ENCODE measurements at regions not wholly inside any gene's neighbourhood (a gene's known extent, or its start where the extent isn't known, plus 50 kb on each side); places are given as distances from the start of the nearest gene placed in this dataset.
"Not testable (repeated sequence)": the region's sequence is repeated elsewhere in the genome, so short reads cannot be mapped to it uniquely, and the experiment has no call there.

DNA sequence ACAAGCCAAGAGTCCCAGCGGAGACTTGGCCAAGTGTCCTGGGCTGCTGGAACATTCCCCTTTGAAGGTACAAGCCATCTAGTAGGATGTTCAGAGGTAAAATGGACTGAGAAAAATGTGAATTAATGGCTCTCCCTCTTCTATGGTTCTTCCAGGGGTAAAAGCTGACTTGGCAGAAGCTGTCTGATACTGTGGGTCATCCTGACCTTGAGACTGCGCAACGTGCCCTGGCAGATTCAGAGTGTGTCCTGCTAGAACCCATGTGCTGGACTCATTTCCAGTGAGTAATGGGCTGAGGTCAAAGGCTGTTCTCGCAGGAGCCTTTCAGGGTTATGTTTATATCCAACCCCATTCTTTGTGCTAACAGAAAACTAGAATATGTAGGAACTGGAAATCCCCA is 423.0 kb upstream of the CD180 start:
- DNase-seq: no peak

DNA sequence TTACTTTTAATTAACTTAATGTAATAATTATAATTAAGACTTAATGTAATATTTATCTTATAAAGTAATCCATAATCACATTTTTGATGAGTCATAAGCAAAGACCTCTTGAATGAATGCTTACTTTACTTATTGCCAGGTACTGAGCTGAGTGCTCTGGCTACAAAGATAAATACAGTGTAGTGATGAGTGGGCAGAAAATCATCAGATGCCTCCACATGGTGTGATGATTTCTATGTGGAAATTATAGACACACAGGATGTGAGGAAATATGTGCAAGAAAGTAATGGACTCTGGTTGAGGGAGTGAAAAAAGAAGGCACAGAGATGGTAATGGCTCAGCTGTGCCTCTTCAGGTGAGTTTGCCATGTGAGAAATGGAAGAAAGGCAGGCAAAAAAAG is 422.6 kb upstream of the CD180 start:
- no peak for DNase-seq

DNA sequence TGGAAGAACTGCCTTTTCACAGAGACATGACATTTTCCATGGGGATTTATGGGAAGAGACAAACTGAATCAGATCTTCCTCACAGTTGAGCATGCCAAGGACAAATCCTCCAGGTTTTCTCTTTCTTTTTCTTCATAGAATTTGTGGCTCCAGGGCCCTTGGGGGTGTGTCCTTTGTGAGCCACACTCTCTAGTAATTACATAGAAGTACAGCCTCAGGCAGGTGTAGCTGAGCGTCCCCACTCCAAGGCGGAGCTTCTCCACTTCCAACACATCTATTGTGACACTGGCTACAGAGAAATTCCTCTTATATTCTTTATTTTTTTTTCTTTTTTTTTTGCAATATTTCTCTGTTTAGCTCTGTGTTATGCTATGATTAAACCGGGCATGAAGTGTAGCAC is 420.5 kb upstream of the CD180 start:
- DNase-seq: no peak

DNA sequence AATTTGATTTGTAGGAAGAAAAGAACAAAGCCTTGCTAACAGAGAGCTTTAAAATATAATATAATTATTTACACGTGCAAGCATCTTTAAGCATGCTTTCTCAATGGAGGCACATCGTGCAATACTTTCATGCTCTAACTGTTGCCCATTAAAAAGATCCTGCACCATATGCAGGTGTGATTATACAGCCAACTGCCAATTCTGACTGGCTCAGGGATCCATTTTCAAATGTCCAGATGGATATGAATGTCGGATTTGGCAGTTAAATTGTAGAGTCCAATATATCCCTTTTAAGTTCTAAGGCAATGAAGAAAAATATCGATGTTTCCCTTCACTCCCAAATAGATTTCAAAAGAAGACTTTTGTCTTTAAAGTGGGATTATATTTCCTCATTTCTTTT is 416.4 kb upstream of the CD180 start:
- DNase-seq: no peak

DNA sequence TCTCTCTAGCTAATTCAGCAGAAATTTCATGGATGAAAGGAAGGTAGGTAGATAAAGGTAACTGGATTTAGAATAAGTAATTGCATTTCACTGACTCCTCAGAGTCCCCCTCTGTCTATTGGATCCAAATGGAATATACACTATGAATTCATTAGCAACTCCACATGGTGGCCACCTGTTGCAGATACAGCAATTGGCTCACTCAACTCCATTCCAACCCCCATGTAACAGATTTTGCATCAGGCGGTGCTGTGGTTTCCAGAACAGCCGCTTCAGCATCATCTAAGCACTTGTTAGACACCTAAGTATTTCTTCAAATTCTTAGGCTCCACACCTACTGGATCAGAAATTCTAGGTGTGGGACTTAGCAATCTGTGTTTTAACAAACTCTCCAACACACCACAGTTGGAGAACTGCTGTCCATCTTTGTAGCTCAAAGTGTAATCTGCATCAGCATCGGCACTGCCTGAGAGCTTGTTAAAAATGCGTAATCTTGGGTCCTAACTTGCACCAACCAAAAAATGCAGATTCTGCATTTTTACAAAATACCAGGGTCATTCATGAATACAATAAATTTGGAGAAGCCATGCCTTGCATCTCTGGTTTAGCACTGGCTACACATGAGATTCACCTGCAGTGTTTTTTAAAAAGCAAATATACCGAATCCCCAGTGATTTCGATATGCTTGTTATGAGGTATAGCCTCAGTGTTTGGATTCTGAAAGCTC is 413.8 kb upstream of the CD180 start:
- DNase-seq: no peak

DNA sequence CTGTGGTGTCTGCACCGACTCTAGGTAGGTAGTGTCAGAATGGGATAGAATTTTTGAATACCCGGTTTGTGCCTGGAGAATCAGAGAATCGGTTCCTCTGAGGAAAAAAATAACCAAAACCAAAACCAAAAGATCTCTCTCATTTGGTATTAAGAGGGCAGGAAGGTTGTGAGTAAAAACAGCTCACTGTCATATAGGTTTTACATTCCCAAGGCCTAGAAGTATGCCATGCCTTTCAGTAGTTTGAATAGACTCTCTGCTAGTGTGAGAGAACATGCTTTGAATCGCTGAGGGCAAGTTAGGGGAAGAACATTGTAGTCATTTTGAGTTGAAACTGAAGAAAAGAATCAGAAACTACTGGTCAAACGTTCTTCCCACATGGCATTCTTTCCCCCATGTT is 411.4 kb upstream of the CD180 start:
- DNase-seq: no peak

DNA sequence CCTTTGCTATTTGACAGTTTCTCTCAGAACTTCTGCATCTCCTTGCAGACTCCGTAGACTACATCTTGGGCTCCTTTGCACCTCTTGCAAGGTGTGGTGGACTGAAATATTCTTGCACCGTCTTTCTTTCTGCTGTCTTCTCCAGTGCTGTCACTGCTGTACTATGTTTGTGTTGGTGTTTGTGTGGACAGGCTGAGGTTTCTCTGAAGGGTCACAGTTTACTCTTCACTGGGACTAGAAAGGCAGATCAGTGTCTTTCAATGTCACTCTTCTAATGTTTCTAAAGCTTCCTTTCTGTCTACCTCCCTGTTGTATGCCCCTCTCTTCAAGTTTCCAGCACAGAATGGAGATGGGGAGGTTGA is 410.0 kb upstream of the CD180 start:
- no peak for DNase-seq

DNA sequence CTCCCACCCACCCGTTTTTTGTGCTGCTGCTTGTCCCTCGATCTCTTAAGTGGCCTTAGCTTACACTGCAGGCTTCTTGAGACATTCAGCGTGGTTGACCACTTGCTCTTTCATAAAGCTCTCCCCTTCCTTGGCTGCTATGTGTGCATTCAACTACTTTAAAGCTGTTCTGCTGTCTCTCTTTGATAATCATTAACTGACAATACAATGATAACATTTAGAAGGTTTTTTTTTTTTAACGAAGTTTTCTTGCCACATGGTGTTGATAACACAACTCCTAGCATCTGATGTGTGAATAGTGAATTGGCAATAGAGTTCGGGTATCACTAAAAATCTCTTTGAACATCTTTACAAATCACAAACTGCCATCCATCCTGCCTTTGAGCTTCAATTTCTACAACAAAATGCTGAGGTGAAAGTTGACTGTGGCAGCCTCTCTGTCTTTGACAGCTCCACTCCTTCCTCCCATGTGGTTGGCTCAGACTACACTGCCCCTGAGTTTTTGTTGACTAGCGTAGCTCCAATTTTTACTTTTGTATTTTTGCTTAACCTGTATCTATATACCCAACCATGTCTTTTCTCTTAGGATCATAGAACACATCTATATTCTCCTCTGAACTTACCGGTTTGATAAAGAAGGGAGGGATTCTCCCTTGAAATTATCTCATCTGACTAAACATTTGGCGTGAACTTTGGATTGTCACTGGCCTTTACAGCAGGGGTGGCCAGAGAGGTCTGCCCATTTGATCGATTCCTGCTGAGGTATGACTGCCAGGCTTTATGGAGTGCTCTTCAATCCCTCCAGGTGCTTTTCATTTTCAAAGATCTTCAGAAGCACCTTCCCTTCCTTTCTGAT is 409.4 kb upstream of the CD180 start:
- no peak for DNase-seq

DNA sequence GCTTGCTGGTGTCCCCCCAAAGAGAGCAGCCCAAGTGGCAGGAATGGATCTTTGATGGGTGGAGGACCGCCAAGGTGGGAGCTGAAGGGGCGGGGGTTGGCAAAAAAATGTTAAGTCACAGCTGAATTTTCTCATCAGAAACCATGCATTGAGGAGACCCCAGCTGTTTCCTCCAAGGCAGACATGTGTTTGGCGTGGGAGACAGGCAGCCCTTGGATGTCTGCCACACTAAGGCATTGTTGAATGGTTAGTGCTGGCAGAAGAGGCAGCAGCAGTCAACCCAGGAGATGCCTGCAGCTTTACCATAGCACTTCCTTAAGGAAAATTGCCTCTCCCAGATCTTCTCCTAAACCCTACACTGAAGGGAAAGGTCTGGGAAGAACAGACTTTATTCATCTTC is 394.9 kb upstream of the CD180 start:
- DNase-seq: peak in 1 of 2 donors; percentile 1

DNA sequence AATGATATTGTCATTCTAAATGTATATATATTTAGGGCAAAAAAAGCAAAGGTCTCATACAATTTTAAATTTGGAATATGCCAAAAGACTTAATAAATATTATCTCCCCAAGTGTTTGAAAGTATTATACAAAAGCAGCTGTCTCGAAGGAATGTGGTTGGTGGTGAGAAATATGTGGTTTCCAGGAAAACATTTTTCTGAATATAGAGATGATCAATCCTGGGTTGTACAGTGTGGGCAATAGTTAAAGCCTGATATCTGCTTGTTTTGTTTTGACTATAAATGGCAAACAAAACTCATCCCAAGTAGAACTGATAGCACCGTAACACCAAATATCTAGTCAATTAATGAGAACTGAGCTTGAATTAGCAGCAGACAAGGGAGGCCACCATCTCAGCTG is 391.8 kb upstream of the CD180 start:
- DNase-seq: no peak

DNA sequence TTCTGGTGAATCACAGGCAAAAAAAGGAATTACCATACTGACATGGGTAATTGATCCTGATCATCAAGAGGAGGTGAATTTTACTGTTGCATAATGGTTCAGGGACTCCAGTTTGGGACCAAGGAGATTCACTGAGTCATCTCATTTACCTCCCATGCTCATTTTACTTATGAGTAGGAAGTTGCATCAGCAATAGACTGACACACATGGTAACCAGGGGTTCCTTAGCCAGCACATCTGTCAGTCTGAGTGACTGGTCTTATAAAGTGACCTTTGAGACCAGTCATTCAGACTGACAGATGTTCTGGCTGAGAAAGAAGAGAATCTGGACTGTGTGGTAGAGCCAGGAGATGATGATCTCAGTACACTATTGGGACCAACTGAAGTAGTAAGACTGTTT is 384.6 kb upstream of the CD180 start:
- DNase-seq: no peak

DNA sequence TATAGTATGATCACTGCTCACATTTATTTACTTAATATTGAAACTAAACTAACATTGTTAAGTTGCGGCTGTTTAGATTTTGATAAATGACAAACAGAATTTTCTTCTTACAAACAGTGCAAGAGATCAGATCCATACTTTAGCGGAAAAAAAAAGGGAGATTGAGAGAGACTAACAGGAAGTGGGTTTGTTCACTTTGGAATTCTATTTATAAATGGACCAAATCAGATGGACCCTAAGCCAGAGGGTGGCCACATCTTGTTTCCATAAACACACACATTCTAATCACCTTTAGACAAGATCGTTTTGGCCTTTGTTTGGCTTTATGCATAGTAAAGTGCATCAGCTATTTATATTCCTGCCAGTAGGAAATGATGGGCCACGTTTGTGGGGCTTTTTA is 381.4 kb upstream of the CD180 start:
- no peak for DNase-seq

DNA sequence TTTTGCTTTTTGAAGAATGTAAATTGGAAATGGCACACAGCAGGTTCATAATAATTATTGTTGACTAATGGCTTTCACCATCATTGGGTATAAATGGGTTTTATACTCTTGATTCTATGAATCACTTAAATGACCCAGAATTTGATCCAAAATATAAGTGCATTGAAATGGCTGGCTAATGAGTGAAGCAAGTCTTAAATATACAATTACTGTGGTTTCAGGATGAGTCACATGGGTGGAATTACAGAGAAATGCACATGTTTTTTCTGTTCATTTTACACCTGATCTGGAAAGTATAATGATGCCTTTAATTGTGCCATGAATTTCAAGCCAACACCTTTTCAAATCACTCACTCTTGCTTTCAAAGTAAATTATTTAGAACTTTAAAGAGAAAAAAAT is 380.8 kb upstream of the CD180 start:
- no peak for DNase-seq

DNA sequence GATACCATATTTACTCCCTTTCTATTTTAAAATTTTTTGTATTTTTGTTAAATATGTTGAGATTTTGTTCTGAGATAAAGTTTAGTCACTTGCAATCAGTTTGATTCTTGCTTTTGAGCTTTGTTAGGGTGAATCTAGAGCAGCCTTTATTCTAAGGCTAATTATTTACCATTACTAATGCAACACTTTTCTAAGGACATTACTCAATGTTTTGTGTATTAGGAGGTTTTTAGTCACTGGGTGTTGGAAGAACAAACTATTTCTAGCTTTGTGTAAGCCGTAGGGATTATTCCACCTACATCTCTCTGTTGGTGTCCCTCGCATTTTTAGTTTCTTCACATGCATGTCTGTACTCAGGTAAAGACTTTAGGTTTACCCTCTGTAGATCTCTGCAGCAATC is 379.5 kb upstream of the CD180 start:
- DNase-seq: no peak

DNA sequence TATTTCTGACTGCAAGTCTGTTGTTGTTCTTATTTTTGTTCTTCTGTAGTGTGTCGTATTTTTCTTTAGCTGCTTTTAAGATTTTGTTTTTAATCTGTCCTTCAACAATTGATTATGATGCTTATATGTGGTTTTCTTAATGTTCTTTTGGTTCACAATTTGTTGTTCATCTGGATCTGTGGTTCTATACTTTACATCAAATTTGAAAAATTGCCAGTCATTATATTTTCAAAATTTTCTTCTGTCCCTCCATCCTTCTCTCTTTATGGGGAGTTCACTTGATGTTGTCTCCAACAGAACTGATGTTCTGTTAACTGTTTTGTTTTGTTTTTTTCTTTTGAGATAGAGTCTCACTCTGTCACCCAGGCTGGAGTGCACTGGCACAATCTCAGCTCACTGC is 378.5 kb upstream of the CD180 start:
- DNase-seq: no peak

DNA sequence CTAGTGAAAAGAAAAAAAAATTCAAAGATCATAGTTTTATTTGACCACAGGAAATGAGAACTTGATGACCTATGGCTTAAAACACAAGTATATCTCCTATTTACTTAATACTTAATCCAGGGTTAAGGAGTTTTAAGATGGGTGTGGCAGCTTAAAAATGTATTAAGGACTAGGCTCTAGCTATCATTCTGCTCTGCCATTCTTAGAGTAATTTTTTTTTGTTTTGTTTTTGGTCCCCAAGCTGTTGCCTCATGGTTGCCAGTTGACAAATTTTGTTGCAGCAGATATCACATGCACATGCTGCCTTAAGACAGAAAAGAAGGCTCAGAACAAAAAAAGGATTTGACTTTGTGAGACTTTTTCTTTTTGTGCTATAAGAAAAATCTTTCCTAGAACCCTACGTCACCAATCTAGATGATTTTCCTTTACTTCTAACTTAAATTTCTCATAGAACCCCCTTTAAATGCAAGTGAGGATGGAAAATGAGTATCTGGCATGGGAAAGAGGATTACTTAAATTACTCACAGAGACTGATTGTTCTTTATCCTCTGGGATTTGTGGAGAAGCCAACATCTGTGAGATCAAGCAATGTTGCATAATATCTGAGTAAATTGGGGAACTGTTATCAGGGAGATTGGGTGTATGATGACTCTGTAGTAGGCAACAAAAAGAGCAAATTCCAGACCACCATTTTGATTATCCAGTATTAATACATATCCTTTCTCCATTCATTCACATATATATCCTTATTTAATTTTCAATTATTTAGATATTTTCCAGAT is 364.7 kb upstream of the CD180 start:
- no peak for DNase-seq

DNA sequence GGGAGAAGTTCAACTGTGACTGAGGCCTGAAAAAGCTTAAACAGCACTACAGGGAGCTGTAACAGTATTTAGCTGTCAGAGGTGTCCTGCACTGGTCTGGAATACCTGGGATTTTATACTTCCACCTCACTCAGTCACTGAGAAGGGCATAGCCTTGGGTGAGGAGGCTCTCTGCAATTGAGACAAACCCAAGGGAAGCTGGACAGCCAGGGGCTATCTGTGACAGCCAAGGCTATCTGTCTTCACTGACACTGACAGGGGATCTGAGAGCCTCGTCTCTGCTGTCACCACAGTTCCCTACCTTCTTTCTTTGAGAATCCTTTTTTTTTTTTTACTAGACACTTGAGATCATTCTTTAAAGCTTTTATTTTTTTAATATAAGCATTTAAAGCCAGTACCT is 356.2 kb upstream of the CD180 start:
- DNase-seq: no peak

DNA sequence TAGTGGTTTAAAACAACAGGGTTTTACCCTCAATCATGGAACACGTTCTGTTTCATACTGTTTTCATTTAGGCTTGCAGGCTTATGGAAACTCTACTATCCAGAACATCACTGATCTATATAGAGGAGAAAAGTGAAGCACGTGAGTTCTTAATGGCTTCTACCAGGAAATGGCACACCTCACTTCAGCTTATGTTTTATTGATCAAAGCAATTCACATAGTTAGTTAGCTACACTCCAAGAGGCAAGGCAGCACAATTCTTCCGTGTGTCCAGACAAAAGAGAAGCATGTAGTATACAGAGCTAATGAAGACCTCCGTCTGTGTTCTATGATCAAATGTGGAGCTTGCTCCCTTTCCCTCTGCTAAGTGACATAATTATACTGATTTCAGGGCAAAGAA is 353.3 kb upstream of the CD180 start:
- DNase-seq: no peak

DNA sequence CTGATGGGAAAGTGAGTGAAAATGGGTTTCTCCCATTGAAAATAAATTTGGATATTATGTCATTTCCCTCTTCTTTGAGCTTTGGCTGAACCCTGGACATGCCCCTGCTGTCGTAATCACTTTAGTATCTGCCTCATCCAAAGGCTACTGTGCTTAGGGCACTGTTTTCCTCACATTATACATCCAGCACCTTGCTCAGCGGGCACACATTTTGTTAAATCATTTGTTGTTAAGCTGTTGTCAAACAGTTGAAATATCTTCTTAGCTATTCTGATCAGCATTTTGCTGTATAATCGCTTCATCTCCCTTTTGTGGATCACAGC is 352.7 kb upstream of the CD180 start:
- DNase-seq: no peak

DNA sequence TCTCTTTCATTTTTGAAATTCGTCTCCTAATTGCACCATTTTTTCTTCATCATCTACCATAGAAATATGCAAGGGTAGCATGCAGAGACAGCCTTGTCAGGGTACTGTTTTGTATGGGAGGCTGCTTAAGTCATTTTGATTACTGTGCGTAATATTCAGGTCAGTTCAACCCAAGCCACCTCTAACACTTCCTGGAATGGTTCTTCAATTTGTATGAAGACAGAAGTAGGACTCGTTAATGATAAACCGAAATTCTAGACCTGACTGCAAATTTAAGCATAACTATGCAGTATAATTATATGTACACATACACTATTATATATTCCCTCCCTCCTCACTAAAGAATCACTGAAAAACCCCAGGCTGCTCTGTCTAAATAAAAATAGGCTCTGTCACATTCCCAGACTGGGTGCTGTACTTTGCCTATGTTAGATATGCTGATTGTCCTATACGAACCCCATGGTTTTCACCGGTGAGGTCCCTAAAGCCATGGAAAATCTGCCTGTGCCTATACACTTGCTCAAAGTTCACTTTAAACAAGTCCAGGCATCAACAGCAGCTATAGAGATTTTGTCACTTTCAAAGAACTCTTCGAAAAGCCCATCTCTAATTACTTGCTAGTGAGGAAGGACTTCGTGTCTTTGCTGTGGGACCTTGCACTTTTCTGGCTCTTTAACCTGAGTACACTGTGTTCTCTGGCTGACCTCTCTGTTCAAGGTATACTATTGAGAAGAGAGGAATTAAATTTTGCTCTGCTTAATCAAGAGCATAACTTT is 352.1 kb upstream of the CD180 start:
- DNase-seq: no peak

DNA sequence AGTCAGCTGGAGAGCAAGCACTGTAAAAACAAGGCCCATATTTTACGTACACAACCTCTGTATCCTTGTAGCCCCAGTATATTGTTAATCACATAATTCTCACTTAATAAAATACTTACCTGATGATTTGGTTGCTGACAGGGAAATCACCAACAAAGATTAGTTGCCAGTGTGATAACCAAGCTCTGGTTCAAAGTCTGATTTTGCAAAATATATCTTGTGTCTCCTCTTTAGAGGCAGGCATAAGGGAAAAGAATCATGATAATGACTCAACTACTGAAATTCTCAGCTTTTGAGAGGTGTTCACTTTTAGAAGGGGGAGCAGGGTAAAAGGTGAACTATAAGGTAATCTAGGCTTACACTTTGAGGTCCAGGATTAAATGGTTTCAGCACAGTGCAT is 351.1 kb upstream of the CD180 start:
- no peak for DNase-seq

DNA sequence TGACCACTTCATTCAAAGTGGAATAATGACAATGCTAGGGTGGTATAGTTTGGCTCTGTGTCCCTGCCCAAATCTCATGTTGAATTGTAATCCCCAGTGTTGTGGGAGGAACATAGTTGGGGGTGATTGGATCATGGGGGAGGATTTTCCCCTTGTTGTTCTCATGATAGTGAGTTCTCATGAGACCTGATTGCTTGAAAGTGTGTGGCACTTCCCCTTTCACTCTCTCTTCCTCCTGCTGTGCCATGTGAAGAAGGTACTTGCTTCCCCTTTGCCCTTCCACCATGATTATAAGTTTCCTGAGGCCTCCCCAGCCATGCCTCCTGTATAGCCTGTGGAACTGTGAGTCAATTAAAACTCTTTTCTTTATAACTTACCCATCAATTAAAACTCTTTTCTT is 348.3 kb upstream of the CD180 start:
- not testable (repeated sequence) for DNase-seq

DNA sequence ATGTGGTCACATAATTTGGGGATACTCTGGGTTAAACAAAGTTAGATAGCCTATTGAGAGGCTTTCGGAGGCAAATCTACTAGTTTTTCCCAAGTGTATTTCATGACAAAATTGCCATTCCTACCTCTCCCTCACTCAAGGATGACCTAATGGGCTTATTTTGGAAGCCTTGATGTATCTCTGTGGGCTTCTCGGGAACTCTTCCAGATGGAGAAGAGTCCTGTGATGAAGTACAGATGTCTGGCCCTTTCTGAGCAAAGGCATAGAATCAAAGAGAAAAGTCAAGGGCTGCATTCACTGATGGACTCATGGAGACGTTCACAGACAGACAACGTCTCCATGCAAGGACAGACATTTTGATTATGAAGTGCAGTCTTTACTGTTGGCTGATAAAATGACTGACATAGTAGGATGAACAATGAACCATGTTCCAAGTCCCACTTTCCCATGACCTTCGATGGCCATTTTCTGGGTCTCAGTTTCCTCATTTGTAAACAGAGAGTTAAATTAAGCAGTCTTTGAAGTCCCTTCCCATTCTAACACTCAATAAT is 347.2 kb upstream of the CD180 start:
- no peak for DNase-seq
